WTC11 (cell line): ENCODE measurements at regions not wholly inside any gene's neighbourhood (a gene's known extent, or its start where the extent isn't known, plus 50 kb on each side); places are given as distances from the start of the nearest gene placed in this dataset.

Experiments used
- ATAC-seq: fragments of 200-7000 bp; cut with Tn5 transposase; 2 replicates; pipeline ENCODE4 v1.10.0; 2021; ENCODE audit warnings: mild to moderate bottlenecking, moderate library complexity
- CTCF ChIA-PET: fragments of 300-600 bp; sonication (Branson Sonifier 250); formaldehyde crosslinking; loops from one replicate; lab custom pipeline; 2021; ENCODE audit warnings: antibody characterized with exemption; lab: Charles Lee
- POLR2A ChIA-PET: fragments of 350-600 bp; sonication (Branson Sonifier 250); formaldehyde crosslinking; loops from one replicate; lab custom pipeline; 2021; ENCODE audit warnings: antibody characterized with exemption; lab: Charles Lee
- DNase-seq: peaks from one replicate; pipeline ENCODE4 v3.0.0; 2021; ENCODE audit warnings: low spot score
- H3K27ac Mint-ChIP-seq: 2 replicates; pipeline ENCODE4 v1.8.0; 2021; ENCODE audit warnings: mixed read lengths
- H3K27me3 Mint-ChIP-seq: 2 replicates; pipeline ENCODE4 v1.8.0; 2021; ENCODE audit warnings: low read depth, mild to moderate bottlenecking, moderate library complexity, mixed read lengths
- H3K36me3 Mint-ChIP-seq: 2 replicates; pipeline ENCODE4 v1.8.0; 2021; ENCODE audit warnings: mixed read lengths
- H3K4me1 Mint-ChIP-seq: 2 replicates; pipeline ENCODE4 v1.8.0; 2022; ENCODE audit warnings: mixed read lengths
- H3K4me3 Mint-ChIP-seq: 2 replicates; pipeline ENCODE4 v1.8.0; 2021; ENCODE audit warnings: mild to moderate bottlenecking, moderate library complexity, mixed read lengths
- H3K9me3 Mint-ChIP-seq: 2 replicates; pipeline ENCODE4 v1.8.0; 2021; ENCODE audit warnings: mixed read lengths
- AFF4 ChIP-seq: sonication (generic); formaldehyde crosslinking; IDR thresholded peaks from 2 replicates; pipeline ENCODE4 v1.8.1; 2023; ENCODE audit warnings: mild to moderate bottlenecking, missing genetic modification reagents, borderline replicate concordance
- CBFB ChIP-seq: sonication (generic); formaldehyde crosslinking; IDR thresholded peaks from 2 replicates; pipeline ENCODE4 v1.8.1; 2022; ENCODE audit warnings: mild to moderate bottlenecking, low read depth, missing genetic modification reagents
- CREM ChIP-seq: sonication (generic); formaldehyde crosslinking; IDR thresholded peaks from 2 replicates; pipeline ENCODE4 v1.8.1; 2022; ENCODE audit warnings: mild to moderate bottlenecking, missing genetic modification reagents, moderate library complexity
- FOXP4 ChIP-seq: sonication (generic); formaldehyde crosslinking; IDR thresholded peaks from 2 replicates; pipeline ENCODE4 v1.8.0; 2022; ENCODE audit warnings: mild to moderate bottlenecking, missing genetic modification reagents
- GTF2I ChIP-seq: fragments of 250-450 bp; sonication (Bioruptor Pico); conservative IDR thresholded peaks from 2 replicates; pipeline ENCODE4 v1.4.0; 2021; ENCODE audit warnings: mild to moderate bottlenecking
- HMGA2 ChIP-seq: fragments of 250-450 bp; sonication (Bioruptor Pico); IDR thresholded peaks from 2 replicates; pipeline ENCODE4 v1.4.0; 2021; ENCODE audit warnings: mild to moderate bottlenecking, moderate library complexity
- IRF2 ChIP-seq: sonication (generic); formaldehyde crosslinking; IDR thresholded peaks from 2 replicates; pipeline ENCODE4 v1.8.0; 2022; ENCODE audit warnings: low read depth, missing genetic modification reagents, borderline replicate concordance
- MAX ChIP-seq: sonication (generic); formaldehyde crosslinking; IDR thresholded peaks from 2 replicates; pipeline ENCODE4 v1.8.0; 2022; ENCODE audit warnings: mild to moderate bottlenecking, missing genetic modification reagents
- MXD4 ChIP-seq: fragments of 250-450 bp; sonication (Bioruptor Pico); IDR thresholded peaks from 2 replicates; pipeline ENCODE4 v1.8.0; 2021; ENCODE audit warnings: mild to moderate bottlenecking, moderate library complexity, borderline replicate concordance
- RORB ChIP-seq: fragments of 250-450 bp; sonication (Bioruptor Pico); IDR thresholded peaks from 2 replicates; pipeline ENCODE4 v1.9.0; 2021; ENCODE audit warnings: mild to moderate bottlenecking
- TEAD1 ChIP-seq: sonication (generic); formaldehyde crosslinking; IDR thresholded peaks from 2 replicates; pipeline ENCODE4 v1.8.0; 2022; ENCODE audit warnings: mild to moderate bottlenecking, missing genetic modification reagents
- TP53 ChIP-seq: sonication (generic); formaldehyde crosslinking; IDR thresholded peaks from 2 replicates; pipeline ENCODE4 v1.8.1; 2023; ENCODE audit warnings: mild to moderate bottlenecking, missing genetic modification reagents
- ZNF121 ChIP-seq: sonication (generic); formaldehyde crosslinking; IDR thresholded peaks from 2 replicates; pipeline ENCODE4 v1.8.0; 2023; ENCODE audit warnings: missing genetic modification reagents
- ZNF416 ChIP-seq: fragments of 250-450 bp; sonication (Bioruptor Pico); IDR thresholded peaks from 2 replicates; pipeline ENCODE4 v1.9.0; 2021; ENCODE audit warnings: mild to moderate bottlenecking, inconsistent platforms
- TF ChIP-seq, protein P1 (sequence below): fragments of 200-600 bp; IDR thresholded peaks from 2 replicates; pipeline ENCODE4 v1.8.0; 2022; ENCODE audit warnings: antibody characterized with exemption
- TF ChIP-seq, protein P2 (sequence below): sonication (generic); formaldehyde crosslinking; IDR thresholded peaks from 2 replicates; pipeline ENCODE4 v1.8.1; 2023; ENCODE audit warnings: mild to moderate bottlenecking, missing genetic modification reagents
- TF ChIP-seq, protein P3 (sequence below): sonication (generic); formaldehyde crosslinking; IDR thresholded peaks from 2 replicates; pipeline ENCODE4 v1.8.1; 2022; ENCODE audit warnings: mild to moderate bottlenecking, missing genetic modification reagents, moderate library complexity, borderline replicate concordance
- TF ChIP-seq, protein P4 (sequence below): fragments of 250-450 bp; sonication (Bioruptor Pico); IDR thresholded peaks from 2 replicates; pipeline ENCODE4 v1.9.0; 2021; ENCODE audit warnings: mild to moderate bottlenecking

DNA sequence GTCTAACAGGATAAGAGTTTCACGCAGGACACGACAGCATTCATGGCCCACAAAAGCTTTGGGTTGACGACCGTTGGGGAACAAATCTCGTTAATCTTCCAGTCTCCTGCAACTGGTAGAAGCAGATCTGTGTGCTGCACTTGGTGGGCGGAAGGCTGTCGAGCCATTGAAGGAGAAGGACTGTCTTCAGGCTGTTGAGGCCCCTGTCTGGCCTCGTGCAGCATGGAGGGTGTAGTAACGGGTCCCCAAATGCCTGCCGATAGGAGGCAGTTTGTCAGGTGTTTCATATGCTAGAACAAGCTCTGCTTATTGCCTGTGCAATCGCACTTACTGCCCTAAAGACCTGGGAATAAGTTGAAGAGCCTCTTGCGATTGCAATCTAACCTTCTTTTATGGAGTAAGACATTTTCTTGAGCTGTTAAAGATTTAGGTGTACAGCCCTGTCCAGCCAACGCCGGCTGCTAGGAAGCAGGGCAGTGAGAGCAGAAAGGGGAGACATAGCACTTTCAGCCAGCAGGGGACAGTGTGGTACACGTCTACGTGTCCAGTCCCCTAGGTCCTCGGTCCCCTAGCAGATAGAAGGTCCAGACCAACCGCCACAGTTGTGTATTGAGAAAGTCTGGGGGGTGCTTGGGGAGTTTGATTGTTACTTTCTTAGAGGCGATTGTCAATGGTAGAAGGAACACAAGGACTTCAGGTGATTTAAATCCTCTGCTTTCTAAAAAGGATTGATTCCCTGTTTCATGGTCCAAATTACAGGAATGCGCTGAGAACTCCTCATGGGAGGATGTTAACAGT, 102.3 kb upstream of the TMPRSS2 start:
- Mint-ChIP-seq H3K4me1 (peaks cover 22% of the 10 kb centered on the region), H3K27me3 (peaks cover 6% of the 10 kb centered on the region), H3K4me3 (no peak overlapping the region), H3K9me3 (peaks cover 16% of the 10 kb centered on the region), H3K27ac (no peak overlapping the region), H3K36me3 (peaks cover 15% of the 10 kb centered on the region)
- TF ChIP-seq, protein P1, sequence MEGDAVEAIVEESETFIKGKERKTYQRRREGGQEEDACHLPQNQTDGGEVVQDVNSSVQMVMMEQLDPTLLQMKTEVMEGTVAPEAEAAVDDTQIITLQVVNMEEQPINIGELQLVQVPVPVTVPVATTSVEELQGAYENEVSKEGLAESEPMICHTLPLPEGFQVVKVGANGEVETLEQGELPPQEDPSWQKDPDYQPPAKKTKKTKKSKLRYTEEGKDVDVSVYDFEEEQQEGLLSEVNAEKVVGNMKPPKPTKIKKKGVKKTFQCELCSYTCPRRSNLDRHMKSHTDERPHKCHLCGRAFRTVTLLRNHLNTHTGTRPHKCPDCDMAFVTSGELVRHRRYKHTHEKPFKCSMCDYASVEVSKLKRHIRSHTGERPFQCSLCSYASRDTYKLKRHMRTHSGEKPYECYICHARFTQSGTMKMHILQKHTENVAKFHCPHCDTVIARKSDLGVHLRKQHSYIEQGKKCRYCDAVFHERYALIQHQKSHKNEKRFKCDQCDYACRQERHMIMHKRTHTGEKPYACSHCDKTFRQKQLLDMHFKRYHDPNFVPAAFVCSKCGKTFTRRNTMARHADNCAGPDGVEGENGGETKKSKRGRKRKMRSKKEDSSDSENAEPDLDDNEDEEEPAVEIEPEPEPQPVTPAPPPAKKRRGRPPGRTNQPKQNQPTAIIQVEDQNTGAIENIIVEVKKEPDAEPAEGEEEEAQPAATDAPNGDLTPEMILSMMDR, result peak; percentile 50
- no peak for TF ChIP-seq CREM (CRISPR knock-in tag)
- CTCF ChIA-PET, result interaction anchor here (0.9 to 5.4 kb wide), 8 partner anchors 22 to 327 kb away, joined by 3 to 207 read pairs (median 4); partner anchors contain the start of gene RIPK4
- DNase-seq, result peak; percentile 73
- ATAC-seq, result peak; percentile 28
- POLR2A ChIA-PET, result no interaction called here

DNA sequence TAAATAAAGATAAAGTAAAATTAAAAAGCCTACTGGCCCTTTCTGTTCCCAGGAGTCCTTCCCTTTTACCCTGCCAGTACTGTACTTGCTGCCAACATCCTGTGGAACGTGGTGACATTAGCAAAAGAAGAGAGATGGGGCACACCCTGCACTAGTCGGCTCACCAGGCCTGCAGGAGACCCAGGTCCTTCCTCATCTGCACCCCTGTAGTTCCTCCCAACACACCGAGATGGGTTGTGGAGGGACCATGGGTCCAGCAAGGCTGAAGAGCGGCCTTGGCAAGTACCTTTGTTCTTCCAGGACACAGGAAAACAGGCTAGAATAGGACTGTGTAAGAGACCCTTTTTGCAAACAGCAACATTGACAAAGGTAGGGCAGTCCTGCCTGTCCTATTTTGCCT, 98.7 kb upstream of the TMPRSS2 start:
- no peak for ATAC-seq
- POLR2A ChIA-PET, result no interaction called here
- CTCF ChIA-PET, result no interaction called here
- TF ChIP-seq FOXP4 (CRISPR knock-in tag) (no peak), IRF2 (CRISPR knock-in tag) (no peak), AFF4 (CRISPR knock-in tag) (no peak), ZNF416 (CRISPR knock-in tag) (no peak), RORB (CRISPR knock-in tag) (no peak), TP53 (CRISPR knock-in tag) (no peak), MAX (CRISPR knock-in tag) (no peak)
- TF ChIP-seq, protein P2, sequence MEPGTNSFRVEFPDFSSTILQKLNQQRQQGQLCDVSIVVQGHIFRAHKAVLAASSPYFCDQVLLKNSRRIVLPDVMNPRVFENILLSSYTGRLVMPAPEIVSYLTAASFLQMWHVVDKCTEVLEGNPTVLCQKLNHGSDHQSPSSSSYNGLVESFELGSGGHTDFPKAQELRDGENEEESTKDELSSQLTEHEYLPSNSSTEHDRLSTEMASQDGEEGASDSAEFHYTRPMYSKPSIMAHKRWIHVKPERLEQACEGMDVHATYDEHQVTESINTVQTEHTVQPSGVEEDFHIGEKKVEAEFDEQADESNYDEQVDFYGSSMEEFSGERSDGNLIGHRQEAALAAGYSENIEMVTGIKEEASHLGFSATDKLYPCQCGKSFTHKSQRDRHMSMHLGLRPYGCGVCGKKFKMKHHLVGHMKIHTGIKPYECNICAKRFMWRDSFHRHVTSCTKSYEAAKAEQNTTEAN (CRISPR knock-in tag), result no peak
- peaks cover 6% of the 10 kb centered on the region for H3K27me3 Mint-ChIP-seq
- H3K36me3 Mint-ChIP-seq, result peaks cover 15% of the 10 kb centered on the region
- H3K4me1 Mint-ChIP-seq, result peaks cover 14% of the 10 kb centered on the region
- no peak overlapping the region for H3K27ac Mint-ChIP-seq
- peaks cover 16% of the 10 kb centered on the region for H3K9me3 Mint-ChIP-seq
- DNase-seq, result no peak
- no peak overlapping the region for H3K4me3 Mint-ChIP-seq

DNA sequence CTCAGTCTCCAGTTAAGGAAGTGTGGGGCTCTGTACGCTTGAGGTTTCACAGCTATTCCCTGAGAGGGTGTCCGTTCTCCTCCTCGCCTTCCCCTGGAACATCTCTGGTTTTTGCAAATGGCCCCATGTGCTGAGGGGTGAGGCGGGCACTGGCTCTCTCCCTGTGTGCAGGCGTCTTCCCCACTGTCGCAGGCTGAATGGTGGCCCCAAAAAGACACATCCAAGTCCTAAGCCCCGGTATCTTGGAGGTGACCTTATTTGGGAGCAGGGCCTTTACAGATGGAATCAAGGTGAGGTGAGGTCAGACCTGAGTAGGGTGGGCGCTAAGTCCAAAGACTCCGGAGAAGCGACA, 98.0 kb upstream of the TMPRSS2 start:
- ChIA-PET POLR2A (no interaction called here), CTCF (interaction anchor here (0.6 to 2.2 kb wide), 6 partner anchors 17 to 704 kb away, joined by 3 to 13 read pairs (median 5); no protein-coding TSS in a partner anchor)
- no peak for DNase-seq
- no peak overlapping the region for H3K4me3 Mint-ChIP-seq
- H3K9me3 Mint-ChIP-seq, result peaks cover 16% of the 10 kb centered on the region
- ATAC-seq, result no peak
- H3K27me3 Mint-ChIP-seq, result peaks cover 6% of the 10 kb centered on the region
- H3K27ac Mint-ChIP-seq, result no peak overlapping the region
- peaks cover 14% of the 10 kb centered on the region for H3K4me1 Mint-ChIP-seq
- peaks cover 15% of the 10 kb centered on the region for H3K36me3 Mint-ChIP-seq
- TF ChIP-seq IRF2 (CRISPR knock-in tag), result no peak
- no peak for TF ChIP-seq TEAD1 (CRISPR knock-in tag)
- TF ChIP-seq CBFB (CRISPR knock-in tag), result no peak
- TF ChIP-seq HMGA2 (CRISPR knock-in tag), result no peak
- TF ChIP-seq MXD4 (CRISPR knock-in tag), result no peak
- TF ChIP-seq, protein P3, sequence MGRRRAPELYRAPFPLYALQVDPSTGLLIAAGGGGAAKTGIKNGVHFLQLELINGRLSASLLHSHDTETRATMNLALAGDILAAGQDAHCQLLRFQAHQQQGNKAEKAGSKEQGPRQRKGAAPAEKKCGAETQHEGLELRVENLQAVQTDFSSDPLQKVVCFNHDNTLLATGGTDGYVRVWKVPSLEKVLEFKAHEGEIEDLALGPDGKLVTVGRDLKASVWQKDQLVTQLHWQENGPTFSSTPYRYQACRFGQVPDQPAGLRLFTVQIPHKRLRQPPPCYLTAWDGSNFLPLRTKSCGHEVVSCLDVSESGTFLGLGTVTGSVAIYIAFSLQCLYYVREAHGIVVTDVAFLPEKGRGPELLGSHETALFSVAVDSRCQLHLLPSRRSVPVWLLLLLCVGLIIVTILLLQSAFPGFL, result no peak
- no peak for TF ChIP-seq ZNF121 (CRISPR knock-in tag)
- TF ChIP-seq, protein P4, sequence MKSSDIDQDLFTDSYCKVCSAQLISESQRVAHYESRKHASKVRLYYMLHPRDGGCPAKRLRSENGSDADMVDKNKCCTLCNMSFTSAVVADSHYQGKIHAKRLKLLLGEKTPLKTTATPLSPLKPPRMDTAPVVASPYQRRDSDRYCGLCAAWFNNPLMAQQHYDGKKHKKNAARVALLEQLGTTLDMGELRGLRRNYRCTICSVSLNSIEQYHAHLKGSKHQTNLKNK (CRISPR knock-in tag), result no peak
- TF ChIP-seq GTF2I (CRISPR knock-in tag), result no peak
- TF ChIP-seq FOXP4 (CRISPR knock-in tag), result no peak
